GM19397 (cell line): ENCODE measurements at regions not wholly inside any gene's neighbourhood (a gene's known extent, or its start where the extent isn't known, plus 50 kb on each side); places are given as distances from the start of the nearest gene placed in this dataset.
"Not testable (repeated sequence)": the region's sequence is repeated elsewhere in the genome, so short reads cannot be mapped to it uniquely, and the experiment has no call there.

Source experiments
- ATAC-seq: cut with Tn5 transposase; IDR thresholded peaks from one replicate; pipeline ENCODE4 v1.9.1; 2021; ENCODE audit warnings: mild to moderate bottlenecking, moderate library complexity; ENCODE audit not compliant: unreplicated experiment

DNA sequence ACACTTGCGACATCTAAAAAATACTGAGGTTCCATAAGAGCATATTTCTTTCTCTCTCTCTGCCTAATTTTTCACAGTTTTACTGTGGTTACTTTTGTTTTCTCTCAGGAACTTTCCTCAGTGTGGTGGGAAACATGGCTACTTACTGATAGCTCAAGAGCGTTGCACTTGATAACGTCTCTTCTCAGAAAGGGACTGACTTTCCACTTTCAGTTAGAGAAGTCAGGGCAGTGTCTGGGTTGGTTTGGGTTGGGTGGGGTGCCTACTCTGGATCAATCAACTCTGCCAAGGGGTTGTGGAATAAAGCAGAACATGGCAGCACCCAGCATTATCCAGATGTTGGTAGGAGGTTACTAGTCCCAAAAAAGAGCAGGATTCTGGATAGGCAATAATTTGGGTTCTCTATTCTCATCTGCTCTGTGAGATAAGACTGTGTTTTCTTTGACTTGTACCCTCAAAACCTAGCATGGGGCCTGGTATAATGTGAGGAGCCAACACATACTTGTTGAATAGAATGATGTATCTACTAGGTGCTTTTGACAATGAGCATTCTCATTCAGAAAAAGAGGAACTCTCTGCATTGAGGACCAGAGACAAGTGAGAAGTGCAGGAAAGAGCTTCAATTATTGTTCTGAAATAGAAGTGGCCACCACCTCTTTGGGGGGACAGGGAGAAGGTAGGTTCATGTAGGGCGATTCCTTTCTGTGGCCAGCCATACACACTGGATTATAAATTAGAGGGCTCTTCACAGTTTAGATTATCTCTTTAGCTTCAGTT, 315.7 kb downstream of the REEP3 start:
- no peak for ATAC-seq

DNA sequence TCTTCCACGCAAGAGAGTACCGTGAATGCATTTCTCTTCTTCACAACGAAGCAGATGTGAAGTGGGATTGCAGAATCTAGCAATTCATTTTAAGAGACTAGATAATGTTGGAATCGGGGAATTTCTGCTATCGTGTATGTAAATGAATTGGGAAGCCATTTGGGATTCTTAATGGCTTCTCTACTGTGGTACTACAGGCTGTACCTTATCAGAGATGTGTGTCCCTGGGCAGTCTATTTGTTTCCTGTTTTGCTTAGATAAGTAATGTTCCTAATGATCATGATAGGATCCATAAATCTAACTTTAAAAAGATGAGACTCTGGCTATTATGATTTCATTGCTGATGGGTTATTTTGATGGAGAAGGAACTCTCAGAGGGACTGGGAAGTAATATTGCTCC, 320.6 kb downstream of the REEP3 start:
- no peak for ATAC-seq

DNA sequence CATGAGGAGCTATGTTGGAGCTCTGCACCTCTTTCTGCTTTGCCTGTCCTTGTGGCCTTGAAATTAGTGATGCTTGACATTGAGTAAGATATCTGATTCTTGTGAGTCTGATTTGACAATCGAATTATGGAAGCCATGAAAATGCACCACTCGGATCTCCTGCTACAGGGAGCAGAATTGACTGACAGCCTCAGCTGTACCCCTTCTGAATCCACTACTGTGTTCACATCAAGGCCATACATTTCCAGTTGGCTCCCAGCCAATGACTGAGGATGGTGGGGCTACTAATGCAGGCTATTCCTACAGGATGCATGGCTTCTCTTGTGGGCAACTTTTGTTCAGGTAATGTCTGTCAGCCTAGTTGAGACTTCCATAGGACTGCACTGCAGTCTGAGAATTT, 321.9 kb downstream of the REEP3 start:
- ATAC-seq: no peak

DNA sequence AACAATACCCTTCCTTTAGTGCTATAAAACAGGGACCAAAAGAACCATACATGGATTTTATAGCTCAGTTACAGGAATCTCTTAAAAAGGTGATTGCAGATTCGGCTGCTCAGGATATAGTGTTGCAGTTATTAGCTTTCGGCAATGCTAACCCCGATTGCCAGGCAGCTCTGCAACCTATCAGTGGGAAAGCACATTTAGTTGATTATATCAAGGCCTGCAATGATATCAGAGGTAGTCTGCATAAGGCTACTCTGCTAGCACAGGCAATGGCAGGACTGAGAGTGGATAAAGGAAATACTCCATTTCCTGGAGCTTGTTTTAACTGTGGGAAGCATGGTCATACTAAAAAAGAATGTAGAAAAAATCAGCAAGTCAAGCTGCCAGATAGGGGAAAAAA, 327.7 kb downstream of the REEP3 start:
- ATAC-seq: not testable (repeated sequence)

DNA sequence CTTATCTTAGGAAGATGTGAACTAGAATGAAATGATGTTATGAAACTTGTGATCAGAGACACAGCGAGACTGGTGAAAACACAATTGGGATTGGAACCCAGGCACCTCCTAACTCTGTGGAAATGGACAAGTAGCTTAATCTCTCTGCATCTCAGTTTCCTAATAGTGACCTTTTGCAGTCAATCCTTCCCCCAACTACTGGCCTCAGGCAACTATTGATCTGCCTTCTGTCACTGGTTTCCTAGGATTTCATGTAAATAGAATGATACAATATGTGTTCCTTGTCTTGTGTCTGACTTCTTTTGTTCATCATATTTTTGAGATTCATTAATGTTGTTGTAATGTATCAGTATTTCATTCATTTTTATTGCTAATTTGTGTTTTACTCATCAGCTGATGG, 341.7 kb downstream of the REEP3 start:
- ATAC-seq: no peak

DNA sequence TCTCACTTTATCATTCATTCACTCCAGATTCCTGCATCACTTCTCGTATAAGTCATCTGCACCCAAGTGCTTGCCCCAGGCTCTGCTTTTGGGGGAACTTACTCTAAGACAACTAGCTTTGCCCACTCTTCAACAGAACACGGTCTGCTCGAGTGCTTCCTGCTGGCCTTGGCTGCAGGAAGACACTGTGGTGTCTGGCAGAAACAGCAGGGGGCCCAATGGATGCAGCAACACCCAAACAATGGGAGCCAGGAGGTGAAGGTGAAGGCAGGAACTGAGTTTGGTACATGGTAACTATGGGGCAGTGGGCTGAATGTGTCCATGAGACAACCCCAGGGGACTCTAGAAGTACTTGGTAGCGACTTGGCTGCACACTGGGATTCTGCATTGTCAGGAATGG, 344.0 kb downstream of the REEP3 start:
- ATAC-seq: no peak

DNA sequence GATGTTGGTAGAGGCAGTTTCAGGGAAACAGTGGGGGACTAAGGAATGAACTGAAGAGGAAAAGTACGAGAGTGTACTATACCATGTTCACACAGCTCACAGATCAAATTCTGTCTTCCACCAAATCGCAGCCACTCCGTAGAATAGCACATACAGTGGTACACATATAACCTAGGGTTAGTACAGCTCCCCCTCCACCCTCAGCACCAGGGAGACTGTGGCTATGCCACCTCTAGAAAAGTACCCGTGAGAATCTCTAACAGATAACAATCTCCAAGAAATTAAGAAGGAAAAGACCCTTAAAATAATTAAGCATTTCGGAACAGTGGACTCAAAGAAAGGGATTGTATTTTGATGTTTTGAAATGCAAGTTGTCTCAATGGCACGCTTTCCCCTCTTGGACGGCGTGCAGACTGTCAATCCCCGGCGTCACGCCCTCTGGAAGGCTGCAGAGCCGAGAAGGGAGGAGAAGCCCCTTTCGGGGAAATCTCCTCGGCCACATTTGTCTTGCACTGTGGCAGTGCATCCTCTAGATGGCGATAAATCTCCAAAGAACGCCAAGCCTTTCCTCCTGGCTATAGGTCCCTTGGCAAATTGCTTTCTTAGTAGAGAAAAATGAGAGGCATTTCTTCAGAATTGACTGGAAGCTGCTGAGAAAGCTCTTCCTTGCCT, 345.0 kb downstream of the REEP3 start:
- peak; percentile 92 for ATAC-seq

DNA sequence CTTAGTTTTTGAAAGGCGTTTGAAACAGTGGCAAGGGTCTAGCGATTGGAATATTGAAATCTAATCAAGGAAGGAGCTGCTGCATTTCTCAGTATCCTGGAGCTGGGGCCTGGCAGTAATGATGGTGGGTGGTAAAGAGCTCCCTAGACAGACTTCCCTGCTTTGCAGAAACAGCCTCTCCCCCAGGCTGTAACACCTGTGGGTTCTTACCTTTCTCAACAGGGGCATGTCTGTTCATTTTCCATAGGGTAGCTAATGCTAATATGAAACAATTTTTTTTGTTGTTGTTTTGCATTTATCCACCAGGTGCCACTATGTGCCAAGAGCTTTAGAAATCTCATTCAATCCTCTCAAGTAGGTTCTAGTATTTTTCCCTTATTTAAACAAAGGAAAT, 345.5 kb downstream of the REEP3 start:
- peak; percentile 51 for ATAC-seq

DNA sequence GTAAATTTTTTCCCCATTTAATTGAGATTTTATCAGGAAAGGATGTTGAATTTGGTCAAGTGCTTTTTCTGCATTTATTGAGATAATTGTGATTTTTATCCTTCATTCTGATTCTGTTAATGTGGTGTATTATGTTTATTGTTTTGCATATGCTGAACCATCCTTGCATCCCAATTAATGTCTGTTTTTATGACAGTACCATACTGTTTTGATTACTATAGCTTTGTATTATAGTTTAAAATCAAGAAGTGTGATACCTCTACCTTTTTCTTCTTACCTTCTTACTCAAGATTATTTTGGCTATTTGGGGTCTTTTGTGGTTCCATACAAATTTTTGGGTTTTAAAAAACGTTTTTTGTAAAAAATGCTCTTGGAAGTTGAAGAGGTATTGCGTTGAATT, 357.2 kb downstream of the REEP3 start:
- no peak for ATAC-seq

DNA sequence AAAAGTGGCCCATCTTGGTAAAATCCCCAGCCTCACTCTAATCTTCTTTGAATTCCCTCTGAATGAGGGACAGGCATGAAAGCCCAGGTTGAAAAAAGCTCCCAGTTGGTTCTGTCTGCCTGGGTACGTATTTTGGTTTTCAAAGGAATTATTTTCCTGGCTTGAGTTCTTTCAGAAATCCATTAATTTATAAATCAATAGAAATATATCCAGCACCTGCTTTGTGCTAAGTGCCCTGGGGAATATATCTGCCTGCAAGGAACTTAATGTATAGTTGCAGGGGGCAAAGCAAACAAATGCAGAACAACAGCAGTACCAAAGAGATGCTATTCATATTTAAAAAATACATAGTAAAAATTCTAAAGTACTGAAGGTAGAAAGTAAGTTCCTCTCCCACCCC, 362.7 kb downstream of the REEP3 start:
- ATAC-seq: no peak

DNA sequence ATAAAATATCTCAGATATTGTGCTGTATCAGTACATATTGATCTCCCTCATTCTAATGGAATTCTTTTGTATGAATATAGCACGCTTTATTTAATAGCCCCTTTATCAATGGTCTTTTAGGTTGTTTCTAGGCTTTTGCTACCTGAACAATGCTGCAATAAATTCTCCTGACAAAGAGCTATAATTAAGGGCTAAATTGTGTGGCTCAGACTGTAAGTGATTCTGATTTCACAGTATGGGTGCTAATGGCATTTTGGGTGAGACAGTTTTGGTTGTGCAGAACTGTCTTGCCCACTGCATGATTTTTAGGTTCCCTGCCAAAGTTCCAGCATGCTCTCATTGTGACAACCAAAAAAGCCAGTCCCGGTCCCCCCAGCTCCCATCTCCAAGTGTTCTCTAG, 363.2 kb downstream of the REEP3 start:
- ATAC-seq: no peak

DNA sequence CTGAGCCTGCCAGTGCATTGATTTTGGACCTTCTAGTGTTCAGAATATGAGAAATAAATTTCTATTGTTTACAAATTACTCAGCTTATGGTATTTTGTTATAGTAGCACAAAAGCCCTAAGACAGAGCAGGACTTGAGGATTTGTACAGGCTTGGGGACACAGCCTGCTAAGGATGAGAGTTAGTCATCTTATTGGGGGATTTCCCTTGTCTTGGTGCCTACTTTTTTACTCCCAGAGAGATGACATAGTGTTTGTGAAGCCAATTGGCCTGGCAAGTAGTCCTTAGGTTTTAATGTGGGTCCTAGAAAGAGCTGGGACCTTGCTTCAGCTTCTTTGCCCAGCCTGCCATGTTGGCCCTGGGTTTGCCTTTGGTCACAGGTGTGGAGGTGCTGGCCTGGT, 364.0 kb downstream of the REEP3 start:
- no peak for ATAC-seq

DNA sequence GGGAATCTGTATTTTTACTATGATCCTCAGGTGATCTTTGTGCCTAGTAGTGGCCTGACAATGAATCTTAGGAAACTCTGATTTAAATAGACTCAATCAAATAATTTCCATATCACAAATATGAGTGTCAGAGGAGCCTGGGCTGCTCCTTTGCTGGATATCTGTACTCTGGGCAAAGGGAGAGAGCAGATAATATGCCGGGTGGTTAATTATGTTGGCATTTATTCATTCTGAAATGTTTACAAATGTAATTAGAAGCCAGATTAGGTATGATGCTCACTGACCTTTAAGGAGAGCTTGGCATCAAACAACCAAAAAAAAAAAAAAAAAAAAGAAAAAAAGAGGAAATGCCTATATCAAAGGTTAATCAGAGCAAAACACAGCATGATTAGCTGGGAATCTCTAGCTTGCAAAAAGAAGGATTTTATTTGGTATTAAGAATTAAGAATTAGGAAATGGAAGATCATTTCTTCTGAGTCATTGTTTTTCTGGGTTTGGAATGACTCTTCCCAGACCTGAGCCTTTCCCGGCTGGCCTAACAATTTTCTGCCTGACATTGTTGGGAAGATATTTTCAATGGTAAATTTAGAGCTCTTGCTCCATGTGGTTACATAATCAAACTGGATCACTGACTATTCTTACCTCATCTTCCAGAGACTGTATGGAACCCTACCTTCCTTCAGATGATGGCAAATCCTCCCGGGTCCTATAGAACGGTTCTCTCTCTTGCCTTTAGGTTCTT, 365.3 kb downstream of the REEP3 start:
- ATAC-seq: no peak

DNA sequence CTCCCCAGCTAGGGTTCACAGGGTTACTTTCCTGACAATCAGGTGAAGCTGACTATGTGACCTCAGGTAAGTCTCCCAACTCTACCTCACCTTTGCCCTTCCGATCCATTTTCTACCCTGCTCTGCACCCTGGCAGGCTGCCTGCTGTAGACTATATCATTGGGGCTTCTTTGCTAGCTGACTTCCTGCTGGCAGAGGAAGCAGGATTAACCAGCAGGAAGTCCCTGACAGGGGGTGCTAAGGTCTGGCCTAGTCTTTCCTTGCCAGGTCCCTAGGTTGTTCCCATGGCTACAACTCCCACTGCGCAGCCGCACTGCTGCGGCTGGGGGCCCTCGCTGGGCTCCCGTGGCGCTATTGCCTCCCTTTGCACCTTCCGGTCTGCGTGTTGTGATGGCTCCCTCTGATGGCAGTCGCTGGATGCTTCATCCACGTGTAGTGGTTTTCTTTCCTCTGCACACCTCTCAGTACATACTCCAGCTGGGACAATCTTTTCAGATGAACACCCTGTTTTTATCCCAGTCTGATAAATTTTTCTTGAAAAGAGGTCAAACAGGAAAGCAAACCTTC, 365.9 kb downstream of the REEP3 start:
- ATAC-seq: no peak

DNA sequence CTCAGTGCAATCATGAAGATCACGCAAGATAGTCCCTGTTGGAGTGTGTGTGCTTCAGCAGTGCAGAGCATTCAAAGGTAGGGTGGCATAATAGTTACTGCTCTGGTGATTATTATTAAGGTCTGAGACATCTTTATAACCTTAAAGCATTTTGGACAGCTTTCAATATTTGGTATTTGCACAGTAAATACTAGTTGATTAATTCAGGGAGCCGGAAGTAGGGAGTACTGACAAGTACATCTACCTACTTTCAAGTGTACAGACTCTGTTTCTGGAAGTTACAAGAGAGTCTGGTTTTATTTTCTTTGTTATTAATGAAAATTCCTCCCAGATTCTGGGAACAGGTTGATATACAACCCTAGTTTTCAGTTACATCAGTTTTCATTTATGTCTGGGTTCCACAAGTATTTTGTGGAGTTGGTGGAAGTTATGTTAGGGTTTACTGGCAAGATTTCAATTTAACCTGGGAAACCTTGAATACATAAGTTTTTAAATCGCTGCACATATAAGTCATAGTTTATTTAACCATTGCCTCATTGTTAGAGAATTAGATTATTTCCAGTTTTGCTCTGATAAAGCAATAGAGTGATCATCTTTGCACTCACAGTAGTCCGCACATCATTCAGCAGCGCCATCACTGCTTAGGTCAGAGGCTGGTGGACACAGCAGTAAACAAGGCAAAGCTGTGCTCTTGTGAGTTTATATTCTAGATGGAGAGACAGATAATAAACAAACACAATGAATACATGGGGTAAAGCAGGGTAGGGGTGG, 366.6 kb downstream of the REEP3 start:
- ATAC-seq: no peak

DNA sequence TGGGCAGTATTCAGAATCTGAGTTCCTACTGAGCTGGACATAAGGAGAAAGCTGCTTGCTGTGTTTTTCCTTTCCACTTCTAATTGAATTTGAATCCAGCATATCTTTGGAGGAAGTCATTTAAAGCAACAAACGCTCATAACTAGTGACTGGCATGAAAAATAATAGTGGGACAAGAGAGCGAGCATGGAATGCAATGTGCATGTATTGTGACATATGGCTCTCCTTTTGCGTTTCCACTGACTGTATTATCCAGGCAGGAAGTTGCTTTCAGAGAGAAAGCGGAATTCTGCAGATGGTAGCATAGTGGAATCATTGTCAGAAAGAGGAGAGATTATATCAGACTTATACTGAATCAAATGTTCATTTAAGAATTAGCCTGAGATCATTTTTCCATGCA, 368.6 kb downstream of the REEP3 start:
- ATAC-seq: no peak

DNA sequence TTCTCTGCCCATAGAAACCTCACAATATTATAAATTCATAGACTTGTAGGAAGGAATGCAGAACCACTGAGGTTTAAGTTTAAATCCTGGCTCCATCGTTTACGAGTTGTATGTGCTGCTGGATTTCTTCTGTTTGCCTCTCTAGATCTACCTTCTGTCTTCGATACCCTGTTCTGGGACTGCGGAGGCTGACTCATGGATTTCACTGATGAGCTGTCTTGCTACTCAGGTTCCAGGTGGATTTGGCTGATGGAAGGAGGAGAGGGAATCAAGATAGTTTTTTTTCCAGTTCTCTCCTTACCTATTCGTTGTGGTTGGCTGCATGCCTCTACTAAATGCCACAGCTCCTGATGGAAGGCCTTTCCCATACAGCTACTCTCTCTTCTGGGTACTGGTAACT, 375.8 kb downstream of the REEP3 start:
- ATAC-seq: no peak

DNA sequence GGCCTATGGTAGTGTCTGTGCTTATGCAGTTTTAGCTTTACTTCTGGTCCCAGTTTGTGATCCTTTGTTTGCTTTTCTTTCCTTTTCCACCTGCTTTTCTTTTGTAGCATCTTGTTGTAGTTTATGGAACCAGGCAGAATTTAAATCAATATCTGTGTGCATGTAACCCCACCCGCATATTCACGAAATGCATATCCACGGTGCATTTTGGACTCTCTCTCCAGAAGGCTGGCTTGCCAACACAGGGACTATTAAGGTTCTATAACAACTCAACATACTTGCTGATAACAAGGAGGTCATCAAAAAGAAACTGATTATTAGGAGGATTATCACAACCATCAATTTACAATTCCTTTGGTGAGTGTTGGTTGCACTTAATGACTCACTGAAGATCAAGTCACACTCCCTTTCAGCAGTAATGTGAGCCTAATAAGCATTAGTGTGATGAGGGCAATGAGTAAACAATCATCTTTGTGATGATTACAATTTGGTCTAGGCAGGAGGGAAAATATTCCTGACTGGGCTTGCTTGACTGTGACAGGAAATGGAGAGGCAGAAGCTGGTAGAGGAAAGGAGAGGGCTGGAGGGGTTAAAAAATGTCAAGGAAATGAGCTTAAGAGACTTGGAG, 378.6 kb downstream of the REEP3 start:
- no peak for ATAC-seq

DNA sequence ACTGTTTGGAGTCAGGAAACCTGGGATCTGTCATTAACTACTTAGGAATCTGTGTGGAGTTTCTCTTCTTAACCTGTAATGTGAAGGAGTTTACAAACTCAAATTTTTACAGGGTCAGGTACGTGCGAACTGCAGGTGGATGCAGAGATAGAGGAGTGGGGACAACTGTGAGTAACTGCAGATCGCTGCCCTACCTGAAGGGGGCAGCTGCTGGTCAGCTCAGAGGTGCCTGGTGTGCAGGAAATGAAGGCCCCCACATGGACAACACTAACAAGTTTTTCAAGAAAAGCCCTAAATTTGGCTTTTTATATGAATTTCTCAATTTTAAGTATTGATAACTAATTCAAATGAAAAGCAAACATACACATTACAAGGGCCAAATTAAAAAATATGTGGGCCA, 380.0 kb downstream of the REEP3 start:
- ATAC-seq: no peak

DNA sequence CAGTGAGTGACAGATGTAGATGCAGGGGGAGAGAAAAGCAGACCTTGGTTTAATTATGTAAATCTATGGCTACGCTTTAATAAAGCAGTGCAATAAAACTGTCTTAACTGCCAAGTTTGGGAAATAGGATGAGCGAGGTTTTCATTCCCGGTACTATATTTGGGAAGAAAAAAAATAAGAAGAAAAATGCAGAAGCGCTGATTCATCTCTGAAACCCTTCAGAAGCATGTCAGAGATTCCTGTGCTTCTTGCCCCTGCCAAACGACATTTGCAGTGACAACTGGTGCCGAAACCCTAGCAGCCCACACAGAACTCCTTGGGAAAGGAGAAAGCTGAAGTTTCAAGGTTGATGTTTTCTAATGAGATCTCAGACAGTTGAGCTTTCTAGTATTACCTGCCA, 380.7 kb downstream of the REEP3 start:
- no peak for ATAC-seq

DNA sequence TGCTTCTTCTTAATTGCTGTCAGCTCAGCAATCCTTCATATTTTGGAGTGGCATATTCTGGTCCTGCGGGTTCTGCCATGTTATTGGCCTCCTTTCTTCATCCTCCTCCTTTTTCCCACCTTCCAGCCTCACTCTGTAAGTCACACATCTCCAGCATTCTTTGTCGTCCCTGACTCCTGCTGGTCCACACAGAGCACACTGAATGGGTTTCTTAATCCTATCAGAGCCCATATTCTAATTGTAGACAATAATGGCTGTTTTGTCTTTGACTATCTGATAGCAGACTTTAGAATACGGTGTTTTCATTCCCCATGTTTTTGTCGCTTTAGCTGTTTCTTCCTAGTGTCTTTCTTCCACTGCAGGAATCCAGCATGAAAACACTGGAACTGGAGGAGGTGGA, 389.6 kb downstream of the REEP3 start:
- ATAC-seq: no peak
